Adrenal gland (tissue), 5 donors: ENCODE measurements at regions not wholly inside any gene's neighbourhood (a gene's known extent, or its start where the extent isn't known, plus 50 kb on each side); places are given as distances from the start of the nearest gene placed in this dataset.

Source experiments
- POLR2A ChIP-seq, 2 donors: fragments of 450-650 bp; IDR thresholded peaks; one replicate each; pipeline ENCODE4 v1.6.1; 2017; ENCODE audit warnings: antibody characterized with exemption in 2 of 2, mild to moderate bottlenecking in 2 of 2, moderate library complexity in 1 of 2
- TF ChIP-seq, protein P1 (sequence below), 6 experiments: fragments of 450-650 bp in 4 of 6; fragments of 200-600 bp in 2 of 6; sonication (generic) in 1 of 6; IDR thresholded peaks; 1 replicate in 5 of 6; 2 replicates in 1 of 6; pipeline versions ENCODE4 v1.5.1 to v1.8.0; 2016 to 2021; ENCODE audit warnings: antibody characterized with exemption in 6 of 6, mild to moderate bottlenecking in 2 of 6, moderate library complexity in 1 of 6
- donor health status: DM: no; HTN: no; CAD: no.

DNA sequence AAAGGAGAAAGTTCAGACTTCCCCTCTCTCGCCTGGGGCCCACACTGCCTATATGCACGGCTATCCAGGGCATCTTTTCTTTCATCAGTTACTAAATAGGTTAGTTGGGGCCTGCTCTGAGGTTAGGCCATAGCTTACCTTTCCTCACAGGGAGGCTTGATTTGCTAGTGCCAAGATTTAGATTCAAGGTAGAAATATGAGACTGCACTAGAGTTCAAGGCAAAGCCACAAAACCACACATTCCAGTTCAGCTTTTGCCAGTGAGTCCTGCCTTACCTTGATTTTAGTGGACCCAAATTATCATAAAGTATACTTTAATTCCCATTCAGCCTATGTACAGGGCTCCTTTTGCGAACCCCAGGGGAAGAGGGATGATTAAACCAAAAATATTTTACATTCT lies 762.8 kb downstream of the PDHA2 start:
- TF ChIP-seq, protein P1, sequence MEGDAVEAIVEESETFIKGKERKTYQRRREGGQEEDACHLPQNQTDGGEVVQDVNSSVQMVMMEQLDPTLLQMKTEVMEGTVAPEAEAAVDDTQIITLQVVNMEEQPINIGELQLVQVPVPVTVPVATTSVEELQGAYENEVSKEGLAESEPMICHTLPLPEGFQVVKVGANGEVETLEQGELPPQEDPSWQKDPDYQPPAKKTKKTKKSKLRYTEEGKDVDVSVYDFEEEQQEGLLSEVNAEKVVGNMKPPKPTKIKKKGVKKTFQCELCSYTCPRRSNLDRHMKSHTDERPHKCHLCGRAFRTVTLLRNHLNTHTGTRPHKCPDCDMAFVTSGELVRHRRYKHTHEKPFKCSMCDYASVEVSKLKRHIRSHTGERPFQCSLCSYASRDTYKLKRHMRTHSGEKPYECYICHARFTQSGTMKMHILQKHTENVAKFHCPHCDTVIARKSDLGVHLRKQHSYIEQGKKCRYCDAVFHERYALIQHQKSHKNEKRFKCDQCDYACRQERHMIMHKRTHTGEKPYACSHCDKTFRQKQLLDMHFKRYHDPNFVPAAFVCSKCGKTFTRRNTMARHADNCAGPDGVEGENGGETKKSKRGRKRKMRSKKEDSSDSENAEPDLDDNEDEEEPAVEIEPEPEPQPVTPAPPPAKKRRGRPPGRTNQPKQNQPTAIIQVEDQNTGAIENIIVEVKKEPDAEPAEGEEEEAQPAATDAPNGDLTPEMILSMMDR (IDR thresholded peaks at IDR 0.05) = no peak
- no peak for TF ChIP-seq POLR2A (IDR thresholded peaks at IDR 0.05)
